ENCODE measurements at regions not wholly inside any gene's neighbourhood (a gene's known extent, or its start where the extent isn't known, plus 50 kb on each side); places are given as distances from the start of the nearest gene placed in this dataset.

- Histone ChIP-seq H3K36me3 (replicated peaks in 1 of 2; ENCODE audit: control insufficient read depth in 1 of 2, insufficient read depth in 2 of 2, low read length in 2 of 2) (no peaks in the 10 kb centered on the region), H3K4me2 (ENCODE audit: low read depth, low read length) (no peak overlapping the region), H2AFZ (ENCODE audit: low read length) (no peak overlapping the region), H3K27ac (ENCODE audit: extremely low read length, insufficient read depth, low read length) (no peak overlapping the region), H4K20me1 (ENCODE audit: insufficient read depth, low read length) (no peaks in the 10 kb centered on the region), H3K4me3 (replicated peaks in 1 of 3; ENCODE audit: insufficient read depth in 1 of 3, low read depth in 2 of 3, low read length in 3 of 3) (no peak overlapping the region), H3K4me1 (ENCODE audit: insufficient read depth, low read length) (no peaks in the 10 kb centered on the region), H3K9ac (ENCODE audit: insufficient read depth, low read depth, low read length) (no peak overlapping the region), H3K79me2 (ENCODE audit: insufficient read depth, low read length) (no peaks in the 10 kb centered on the region), H3K9me3 (ENCODE audit: low read length) (peaks cover 7% of the 10 kb centered on the region; the same call in 1 of the 2 replicates), H3K27me3 (ENCODE audit: control insufficient read depth in 1 of 2, insufficient read depth in 2 of 2, low read length in 2 of 2) (no peaks in the 10 kb centered on the region)
- WGBS (ENCODE audit: low lambda C conversion rate), result 0% methylated on average over 1 of the region's 1 CpG
- no peak for DNase-seq (ENCODE audit: low spot score)
- ChIA-PET POLR2A (no interaction called here), CTCF (ENCODE audit: low intra/inter-chr PET ratio, low total read pairs) (no interaction called here)
- BruUV-seq (replicated peaks), result no TSS peak
- FAIRE-seq, result no peak
- in situ Hi-C loops (cut with HindIII; ENCODE audit: extremely low pct_ligation_motif_present, low pct_unique_long_range_greater_than_20kb) (no loop called here), intact Hi-C loops (cut with micrococcal nuclease; ENCODE audit: unreplicated experiment) (no loop called here)
- ATAC-seq, result no peak
- TF ChIP-seq KDM5B (CRISPR knock-in tag; IDR thresholded peaks at IDR 0.05; ENCODE audit: borderline replicate concordance), result no peak
- TF ChIP-seq ZNF567 (CRISPR knock-in tag; IDR thresholded peaks at IDR 0.05; ENCODE audit: borderline replicate concordance), result no peak
- TF ChIP-seq ZNF614 (CRISPR knock-in tag; IDR thresholded peaks at IDR 0.05; ENCODE audit: borderline replicate concordance), result no peak
- TF ChIP-seq RAD21 (CRISPR knock-in tag; IDR thresholded peaks at IDR 0.05), result no peak
- TF ChIP-seq BCLAF1 (IDR thresholded peaks at IDR 0.05), result no peak
- TF ChIP-seq ZNF619 (CRISPR knock-in tag; IDR thresholded peaks at IDR 0.05), result no peak
- TF ChIP-seq ZNF260 (CRISPR knock-in tag; IDR thresholded peaks at IDR 0.05; ENCODE audit: borderline replicate concordance, low read depth), result no peak
- no peak for TF ChIP-seq HMGXB3 (CRISPR knock-in tag; IDR thresholded peaks at IDR 0.05; ENCODE audit: borderline replicate concordance)
- no peak for TF ChIP-seq ZNF883 (CRISPR knock-in tag; IDR thresholded peaks at IDR 0.05; ENCODE audit: not compliant biosample characterization)
- TF ChIP-seq ETS1 (CRISPR knock-in tag; IDR thresholded peaks at IDR 0.05), result no peak
- no peak for TF ChIP-seq SNAPC2 (CRISPR knock-in tag; IDR thresholded peaks at IDR 0.05)
- TF ChIP-seq SOX13 (IDR thresholded peaks at IDR 0.05), result no peak
- no peak for TF ChIP-seq SOX13 (CRISPR knock-in tag; conservative IDR thresholded peaks at IDR 0.05 in 1 of 2, IDR thresholded peaks at IDR 0.05 in 1 of 2)
- TF ChIP-seq YEATS4 (CRISPR knock-in tag; IDR thresholded peaks at IDR 0.05; ENCODE audit: borderline replicate concordance), result no peak
Observed at GRCh38 chr5:123718238-123718637, 206.3 kb downstream of the CSNK1G3 start.
